H1 (cell line): ENCODE measurements at regions not wholly inside any gene's neighbourhood (a gene's known extent, or its start where the extent isn't known, plus 50 kb on each side); places are given as distances from the start of the nearest gene placed in this dataset.

Experiments
- ASH2L ChIP-seq: fragments of 200-600, 300-600 bp; sonication (generic); IDR thresholded peaks from one replicate; pipeline ENCODE4 v1.7.1; 2017; ENCODE audit warnings: low read length
- CHD7 ChIP-seq: fragments of 300-600 bp; sonication (generic); IDR thresholded peaks from 2 replicates; pipeline ENCODE4 v1.7.1; 2012; ENCODE audit warnings: low read length, moderate library complexity, mild to moderate bottlenecking, inconsistent platforms; ENCODE audit not compliant: insufficient replicate concordance
- GTF2F1 ChIP-seq: IDR thresholded peaks from 2 replicates; pipeline ENCODE4 v1.6.1; 2012; ENCODE audit warnings: low read depth, low read length, improper control_type of control experiment, borderline replicate concordance
- KDM4A ChIP-seq: IDR thresholded peaks from one replicate; pipeline ENCODE4 v1.7.1; 2012; ENCODE audit warnings: low read depth, mild to moderate bottlenecking, moderate library complexity, low read length, inconsistent platforms; ENCODE audit not compliant: severe bottlenecking
- RNF2 ChIP-seq: fragments of 200-900, 300-1000 bp; sonication (generic); IDR thresholded peaks from 2 replicates; pipeline ENCODE4 v1.7.1; 2016; ENCODE audit warnings: borderline replicate concordance, low read depth, mild to moderate bottlenecking, antibody characterized with exemption, low read length; ENCODE audit not compliant: poor library complexity, severe bottlenecking; ENCODE audit errors: missing control alignments
- SIX5 ChIP-seq: IDR thresholded peaks from 2 replicates; pipeline ENCODE4 v1.6.1; 2011; ENCODE audit warnings: mild to moderate bottlenecking, low read depth, low read length

GRCh38 chr1:98045767-98046641 is 125.2 kb upstream of the DPYD start (continued):
- TF ChIP-seq KDM4A (peak; percentile 8), RNF2 (peak; percentile 3), GTF2F1 (no peak), ASH2L (peak; percentile 52), SIX5 (no peak), CHD7 (no peak)
